NT2/D1 (cell line): ENCODE measurements at regions not wholly inside any gene's neighbourhood (a gene's known extent, or its start where the extent isn't known, plus 50 kb on each side); places are given as distances from the start of the nearest gene placed in this dataset.

ENCODE experiments used
- DNase-seq: peaks from one replicate; pipeline ENCODE4 v3.0.0-alpha.2; 2011; ENCODE audit warnings: low read depth, low spot score
- H3K27me3 ChIP-seq: 2 replicates; pipeline ENCODE4 v1.6.0; 2011; ENCODE audit warnings: mild to moderate bottlenecking; ENCODE audit not compliant: insufficient read length, insufficient read depth
- H3K36me3 ChIP-seq: 2 replicates; pipeline ENCODE4 v1.6.1; 2011; ENCODE audit warnings: mild to moderate bottlenecking, low read length, mixed read lengths; ENCODE audit not compliant: insufficient read depth, insufficient read length
- H3K4me1 ChIP-seq: 2 replicates; pipeline ENCODE4 v1.5.1; 2011; ENCODE audit not compliant: insufficient read depth, insufficient read length
- H3K4me3 ChIP-seq: 2 replicates; pipeline ENCODE4 v1.5.1; 2011; ENCODE audit warnings: low read depth; ENCODE audit not compliant: insufficient read length
- H3K9ac ChIP-seq: 2 replicates; pipeline ENCODE4 v1.6.0; 2011; ENCODE audit warnings: low read depth; ENCODE audit not compliant: insufficient read length
- H3K9me3 ChIP-seq: 2 replicates; pipeline ENCODE4 v1.5.1; 2011; ENCODE audit warnings: mild to moderate bottlenecking, low read length; ENCODE audit not compliant: insufficient read depth
- SUZ12 ChIP-seq: IDR thresholded peaks from 2 replicates; pipeline ENCODE4 v1.6.1; 2011; ENCODE audit not compliant: insufficient read length, insufficient read depth; ENCODE audit errors: extremely low read depth
- YY1 ChIP-seq: IDR thresholded peaks from 2 replicates; pipeline ENCODE4 v1.6.1; 2011; ENCODE audit not compliant: insufficient read length, insufficient read depth
- ZNF274 ChIP-seq: IDR thresholded peaks from 2 replicates; pipeline ENCODE4 v1.6.1; 2011; ENCODE audit warnings: mild to moderate bottlenecking, low read depth, low read length

GRCh38 chr22:44601189-44601588 lies 100.8 kb upstream of the PRR5 start:
- TF ChIP-seq ZNF274 (no peak), SUZ12 (no peak), YY1 (no peak)
- no peak for DNase-seq
- no peaks in the 10 kb centered on the region for H3K36me3 ChIP-seq
- no peak overlapping the region for H3K9ac ChIP-seq
- no peak overlapping the region for H3K4me3 ChIP-seq
- H3K27me3 ChIP-seq = no peaks in the 10 kb centered on the region
- H3K4me1 ChIP-seq = peaks cover 5% of the 10 kb centered on the region
- H3K9me3 ChIP-seq = no peaks in the 10 kb centered on the region

- DNase-seq = no peak
- peaks cover 3% of the 10 kb centered on the region for H3K4me1 ChIP-seq
- H3K4me3 ChIP-seq = no peak overlapping the region
- no peak overlapping the region for H3K9ac ChIP-seq
- no peaks in the 10 kb centered on the region for H3K9me3 ChIP-seq
- no peaks in the 10 kb centered on the region for H3K27me3 ChIP-seq
- no peak for TF ChIP-seq ZNF274
- no peak for TF ChIP-seq YY1
- no peak for TF ChIP-seq SUZ12
- H3K36me3 ChIP-seq = no peaks in the 10 kb centered on the region
These were observed 101.7 kb upstream of the PRR5 start for GRCh38 chr22:44600207-44600785.

- H3K4me3 ChIP-seq = no peak overlapping the region
- H3K36me3 ChIP-seq = no peaks in the 10 kb centered on the region
- no peaks in the 10 kb centered on the region for H3K27me3 ChIP-seq
- no peak for DNase-seq
- H3K9ac ChIP-seq = no peak overlapping the region
- no peaks in the 10 kb centered on the region for H3K9me3 ChIP-seq
- peaks cover 3% of the 10 kb centered on the region for H3K4me1 ChIP-seq
- no peak for TF ChIP-seq SUZ12
- TF ChIP-seq ZNF274 = no peak
- TF ChIP-seq YY1 = no peak
These were observed 101.6 kb upstream of the RTL6 start for GRCh38 chr22:44599500-44600140.

- H3K4me1 ChIP-seq = peaks cover 3% of the 10 kb centered on the region
- TF ChIP-seq SUZ12 (no peak), YY1 (no peak), ZNF274 (no peak)
These were observed 101.1 kb upstream of the RTL6 start for GRCh38 chr22:44599084-44599483.

GRCh38 chr22:44597616-44598015 lies 99.6 kb upstream of the RTL6 start:
- no peaks in the 10 kb centered on the region for H3K27me3 ChIP-seq
- TF ChIP-seq ZNF274 (no peak), YY1 (no peak), SUZ12 (no peak)
- no peak for DNase-seq

More at GRCh38 chr22:44599084-44599483, 101.1 kb upstream of the RTL6 start:
- Histone ChIP-seq H3K9ac (no peak overlapping the region), H3K9me3 (no peaks in the 10 kb centered on the region), H3K36me3 (no peaks in the 10 kb centered on the region), H3K4me3 (no peak overlapping the region), H3K27me3 (no peaks in the 10 kb centered on the region)
- DNase-seq = no peak

GRCh38 chr22:44596396-44597125 lies 98.5 kb upstream of the RTL6 start:
- Histone ChIP-seq H3K4me1 (peaks cover 3% of the 10 kb centered on the region), H3K9ac (peak overlapping the region; percentile 32), H3K36me3 (no peaks in the 10 kb centered on the region), H3K9me3 (peaks cover 3% of the 10 kb centered on the region; the same call in 1 of the 2 replicates), H3K27me3 (no peaks in the 10 kb centered on the region), H3K4me3 (no peak overlapping the region)
- DNase-seq = no peak
- no peak for TF ChIP-seq ZNF274
- TF ChIP-seq YY1 = no peak
- no peak for TF ChIP-seq SUZ12

More at GRCh38 chr22:44597616-44598015, 99.6 kb upstream of the RTL6 start:
- no peak overlapping the region for H3K4me3 ChIP-seq
- H3K9me3 ChIP-seq = no peaks in the 10 kb centered on the region
- H3K4me1 ChIP-seq = peaks cover 3% of the 10 kb centered on the region
- no peaks in the 10 kb centered on the region for H3K36me3 ChIP-seq
- no peak overlapping the region for H3K9ac ChIP-seq

GRCh38 chr22:44595841-44596341 lies 97.9 kb upstream of the RTL6 start:
- TF ChIP-seq YY1 (no peak), ZNF274 (no peak), SUZ12 (no peak)
- no peak overlapping the region for H3K4me3 ChIP-seq
- H3K9ac ChIP-seq = no peak overlapping the region
- peaks cover 3% of the 10 kb centered on the region for H3K4me1 ChIP-seq
- H3K27me3 ChIP-seq = no peaks in the 10 kb centered on the region
- H3K36me3 ChIP-seq = no peaks in the 10 kb centered on the region
- DNase-seq = no peak
- peaks cover 9% of the 10 kb centered on the region; the same call in 1 of the 2 replicates for H3K9me3 ChIP-seq
